DOHH2 (cell line): ENCODE measurements at regions not wholly inside any gene's neighbourhood (a gene's known extent, or its start where the extent isn't known, plus 50 kb on each side); places are given as distances from the start of the nearest gene placed in this dataset.

Source experiments
- H3F3A ChIP-seq: fragments of 200-600 bp; sonication (generic), shearing (Covaris generic); 2 replicates; pipeline ENCODE4 v1.6.0; 2016; ENCODE audit warnings: antibody characterized with exemption, mild to moderate bottlenecking; ENCODE audit not compliant: control insufficient read depth, insufficient read depth
- H3K27ac ChIP-seq: fragments of 200-600 bp; sonication (generic); 2 replicates; pipeline ENCODE4 v1.5.1; 2014; ENCODE audit warnings: low read depth, mild to moderate bottlenecking, low read length, moderate library complexity
- H3K27me3 ChIP-seq: fragments of 200-600 bp; sonication (generic); 2 replicates; pipeline ENCODE4 v1.6.1; 2014; ENCODE audit warnings: mild to moderate bottlenecking, low read length, mixed read lengths; ENCODE audit not compliant: control insufficient read depth
- H3K36me3 ChIP-seq: fragments of 200-600 bp; sonication (generic); 2 replicates; pipeline ENCODE4 v1.6.1; 2014; ENCODE audit warnings: mild to moderate bottlenecking, low read length, moderate library complexity, mixed read lengths; ENCODE audit not compliant: control insufficient read depth
- H3K4me1 ChIP-seq: fragments of 200-600 bp; sonication (generic); 2 replicates; pipeline ENCODE4 v1.6.1; 2014; ENCODE audit warnings: mild to moderate bottlenecking, low read length, mixed read lengths; ENCODE audit not compliant: control insufficient read depth
- H3K4me2 ChIP-seq: fragments of 200-600 bp; sonication (generic); 2 replicates; pipeline ENCODE4 v1.6.0; 2014; ENCODE audit warnings: mild to moderate bottlenecking, low read length, moderate library complexity
- H3K4me3 ChIP-seq: fragments of 200-600 bp; sonication (generic); 2 replicates; pipeline ENCODE4 v1.5.1; 2014; ENCODE audit warnings: mild to moderate bottlenecking, low read length, mixed read lengths
- H3K79me2 ChIP-seq: fragments of 200-600 bp; sonication (generic); 2 replicates; pipeline ENCODE4 v1.6.1; 2014; ENCODE audit warnings: mild to moderate bottlenecking, low read length, mixed read lengths; ENCODE audit not compliant: control insufficient read depth
- H3K9me2 ChIP-seq: fragments of 200-600 bp; sonication (generic); replicated peaks from 2 replicates; pipeline ENCODE4 v1.6.1; 2014; ENCODE audit warnings: mild to moderate bottlenecking, low read length, mixed read lengths; ENCODE audit not compliant: control insufficient read depth
- H3K9me3 ChIP-seq: fragments of 200-600 bp; sonication (generic); 2 replicates; pipeline ENCODE4 v1.6.1; 2014; ENCODE audit warnings: antibody characterized with exemption, low read length, mixed read lengths; ENCODE audit not compliant: control insufficient read depth, insufficient read depth
- H4K20me1 ChIP-seq: fragments of 200-600 bp; sonication (generic); 2 replicates; pipeline ENCODE4 v1.6.0; 2014; ENCODE audit warnings: low read depth, mild to moderate bottlenecking, antibody characterized with exemption, low read length, moderate library complexity; ENCODE audit not compliant: control insufficient read depth, insufficient read depth
- CTCF ChIP-seq: fragments of 200-600 bp; sonication (generic); IDR thresholded peaks from one replicate; pipeline ENCODE4 v1.5.1; 2014; ENCODE audit warnings: antibody characterized with exemption, mild to moderate bottlenecking, low read depth, low read length; ENCODE audit not compliant: poor library complexity, severe bottlenecking
- EZH2phosphoT487 ChIP-seq: fragments of 200-600 bp; sonication (generic); IDR thresholded peaks from 2 replicates; pipeline ENCODE4 v1.6.1; 2017; ENCODE audit warnings: borderline replicate concordance, mild to moderate bottlenecking, antibody characterized with exemption, low read length, moderate library complexity, mixed read lengths

GRCh38 chr7:24029068-24029467 is 254.9 kb upstream of the NPY start:
- H3K4me2 ChIP-seq: no peak overlapping the region
- no peaks in the 10 kb centered on the region for H4K20me1 ChIP-seq
- no peaks in the 10 kb centered on the region for H3K9me2 ChIP-seq
- no peaks in the 10 kb centered on the region for H3K9me3 ChIP-seq
- H3K36me3 ChIP-seq: no peaks in the 10 kb centered on the region
- no peaks in the 10 kb centered on the region for H3K27me3 ChIP-seq
- no peaks in the 10 kb centered on the region for H3F3A ChIP-seq
- no peak overlapping the region for H3K27ac ChIP-seq
- H3K79me2 ChIP-seq: no peaks in the 10 kb centered on the region
- no peak overlapping the region for H3K4me3 ChIP-seq
- H3K4me1 ChIP-seq: no peaks in the 10 kb centered on the region
- TF ChIP-seq EZH2phosphoT487 (no peak), CTCF (no peak)

- Histone ChIP-seq H3K36me3 (no peaks in the 10 kb centered on the region), H3K9me3 (no peaks in the 10 kb centered on the region), H3K27ac (no peak overlapping the region), H3K4me3 (no peak overlapping the region), H3K9me2 (no peaks in the 10 kb centered on the region), H3K4me2 (no peak overlapping the region), H3F3A (no peaks in the 10 kb centered on the region), H3K27me3 (0 out of 2 replicates have a peak, but pooled peaks cover 2% of the 10 kb centered on the region), H4K20me1 (no peaks in the 10 kb centered on the region), H3K4me1 (no peaks in the 10 kb centered on the region), H3K79me2 (no peaks in the 10 kb centered on the region)
- TF ChIP-seq EZH2phosphoT487 (no peak), CTCF (no peak)
These were observed 249.7 kb upstream of the NPY start for GRCh38 chr7:24034251-24034650.

GRCh38 chr7:24035366-24036032 is 248.5 kb upstream of the NPY start:
- no peaks in the 10 kb centered on the region for H3K9me2 ChIP-seq
- no peaks in the 10 kb centered on the region for H4K20me1 ChIP-seq
- H3K4me3 ChIP-seq: no peak overlapping the region
- H3K4me2 ChIP-seq: no peak overlapping the region
- H3K4me1 ChIP-seq: no peaks in the 10 kb centered on the region
- 0 out of 2 replicates have a peak, but pooled peaks cover 2% of the 10 kb centered on the region for H3K27me3 ChIP-seq
- H3K79me2 ChIP-seq: no peaks in the 10 kb centered on the region
- TF ChIP-seq CTCF: no peak
- TF ChIP-seq EZH2phosphoT487: no peak
- H3K27ac ChIP-seq: no peak overlapping the region
- H3K36me3 ChIP-seq: no peaks in the 10 kb centered on the region
- H3F3A ChIP-seq: no peaks in the 10 kb centered on the region
- no peaks in the 10 kb centered on the region for H3K9me3 ChIP-seq
